ENCODE measurements at regions not wholly inside any gene's neighbourhood (a gene's known extent, or its start where the extent isn't known, plus 50 kb on each side); places are given as distances from the start of the nearest gene placed in this dataset.
"Not testable (repeated sequence)": the region's sequence is repeated elsewhere in the genome, so short reads cannot be mapped to it uniquely, and the experiment has no call there.

GRCh38 chr6:114886670-114887436 is 544.0 kb upstream of the HS3ST5 start:
- DNase-seq, result no peak

- DNase-seq, result no peak
Measured at GRCh38 chr6:114879693-114880092, 536.9 kb upstream of the HS3ST5 start.

- no peak for DNase-seq
Measured at GRCh38 chr6:114878091-114878490, 535.3 kb upstream of the HS3ST5 start.

- DNase-seq, result no peak
Measured at GRCh38 chr6:114874410-114874809, 531.6 kb upstream of the HS3ST5 start.

- DNase-seq, result not testable (repeated sequence)
Measured at GRCh38 chr6:114865506-114865905, 522.7 kb upstream of the HS3ST5 start.

GRCh38 chr6:114863610-114864009 is 520.8 kb upstream of the HS3ST5 start:
- DNase-seq, result no peak

GRCh38 chr6:114862819-114863218 is 520.0 kb upstream of the HS3ST5 start:
- no peak for DNase-seq

- no peak for DNase-seq
Measured at GRCh38 chr6:114862064-114862463, 519.2 kb upstream of the HS3ST5 start.

GRCh38 chr6:114844359-114844758 is 501.5 kb upstream of the HS3ST5 start:
- DNase-seq, result no peak

GRCh38 chr6:114839019-114839418 is 496.2 kb upstream of the HS3ST5 start:
- no peak for DNase-seq

GRCh38 chr6:114833211-114833610 is 490.4 kb upstream of the HS3ST5 start:
- no peak for DNase-seq

GRCh38 chr6:114830515-114830914 is 487.7 kb upstream of the HS3ST5 start:
- DNase-seq, result no peak

- DNase-seq, result no peak
Measured at GRCh38 chr6:114827135-114827534, 484.3 kb upstream of the HS3ST5 start.

- no peak for DNase-seq
Measured at GRCh38 chr6:114824409-114824808, 481.6 kb upstream of the HS3ST5 start.

GRCh38 chr6:114816678-114817077 is 473.9 kb upstream of the HS3ST5 start:
- DNase-seq, result no peak

GRCh38 chr6:114810468-114810867 is 467.6 kb upstream of the HS3ST5 start:
- DNase-seq, result no peak

GRCh38 chr6:114805426-114805825 is 462.6 kb upstream of the HS3ST5 start:
- not testable (repeated sequence) for DNase-seq

- DNase-seq, result no peak
Measured at GRCh38 chr6:114796576-114796975, 453.8 kb upstream of the HS3ST5 start.

GRCh38 chr6:114793428-114793827 is 450.6 kb upstream of the HS3ST5 start:
- DNase-seq, result no peak

GRCh38 chr6:114785235-114786127 is 442.7 kb upstream of the HS3ST5 start:
- DNase-seq, result no peak

- DNase-seq, result no peak
Measured at GRCh38 chr6:114783783-114784182, 441.0 kb upstream of the HS3ST5 start.

- DNase-seq, result no peak
Measured at GRCh38 chr6:114783083-114783482, 440.3 kb upstream of the HS3ST5 start.

- DNase-seq, result no peak
Measured at GRCh38 chr6:114764866-114765265, 422.0 kb upstream of the HS3ST5 start.

- DNase-seq, result no peak
Measured at GRCh38 chr6:114762145-114762544, 419.3 kb upstream of the HS3ST5 start.
